GM12891 (cell line): ENCODE measurements at regions not wholly inside any gene's neighbourhood (a gene's known extent, or its start where the extent isn't known, plus 50 kb on each side); places are given as distances from the start of the nearest gene placed in this dataset.

Experiments
- DNase-seq: peaks from one replicate; pipeline ENCODE4 v3.0.0; 2011; ENCODE audit warnings: low spot score; ENCODE audit not compliant: insufficient read length
- FAIRE-seq: peaks from 2 replicates; lab custom pipeline; 2011; peaks lifted over from hg19 to GRCh38; lab: Jason Lieb, UNC
- PAX5 ChIP-seq: IDR thresholded peaks from 2 replicates; pipeline ENCODE4 v1.6.1; 2011; ENCODE audit warnings: low read length, moderate library complexity, mild to moderate bottlenecking; ENCODE audit not compliant: insufficient read depth, severe bottlenecking
- POLR2A ChIP-seq: IDR thresholded peaks from 2 replicates; pipeline ENCODE4 v1.6.1; 2011; ENCODE audit warnings: low read depth, low read length, control low read depth
- POLR2AphosphoS5 ChIP-seq: IDR thresholded peaks from 2 replicates; pipeline ENCODE4 v1.6.1; 2011; ENCODE audit warnings: low read depth, low read length, control low read depth
- POU2F2 ChIP-seq: IDR thresholded peaks from 2 replicates; pipeline ENCODE4 v1.6.1; 2011; ENCODE audit warnings: low read depth, mild to moderate bottlenecking, control low read depth, low read length, moderate library complexity
- SPI1 ChIP-seq: IDR thresholded peaks from 2 replicates; pipeline ENCODE4 v1.6.1; 2011; ENCODE audit warnings: low read depth, low read length, control low read depth
- TAF1 ChIP-seq: IDR thresholded peaks from 2 replicates; pipeline ENCODE4 v1.6.1; 2011; ENCODE audit warnings: low read depth, low read length, control low read depth

DNA sequence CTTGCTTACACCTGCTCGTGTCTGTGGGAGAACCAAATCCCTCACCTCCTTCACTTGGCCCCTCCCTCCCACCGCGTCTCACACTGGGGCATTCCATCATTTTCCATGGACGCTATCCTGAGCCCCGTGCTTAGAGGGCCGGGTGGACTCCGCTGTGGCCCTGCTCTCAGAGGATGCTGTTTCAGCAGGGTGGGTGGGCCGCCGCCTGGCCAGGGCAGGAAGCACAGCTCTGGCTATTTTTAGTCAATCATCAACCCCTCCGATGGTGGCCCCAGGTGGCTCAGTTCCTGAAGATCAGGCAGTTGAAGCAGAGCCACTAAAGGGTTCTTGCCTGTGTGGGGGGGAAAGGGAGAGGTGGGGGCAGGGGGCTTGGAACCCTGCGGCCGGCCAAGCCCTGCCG, 230.3 kb downstream of the ENGASE start:
- FAIRE-seq: no peak
- TF ChIP-seq POLR2A: no peak
- no peak for TF ChIP-seq POU2F2
- no peak for TF ChIP-seq TAF1
- TF ChIP-seq PAX5: no peak
- no peak for TF ChIP-seq POLR2AphosphoS5
- no peak for TF ChIP-seq SPI1
- no peak for DNase-seq

DNA sequence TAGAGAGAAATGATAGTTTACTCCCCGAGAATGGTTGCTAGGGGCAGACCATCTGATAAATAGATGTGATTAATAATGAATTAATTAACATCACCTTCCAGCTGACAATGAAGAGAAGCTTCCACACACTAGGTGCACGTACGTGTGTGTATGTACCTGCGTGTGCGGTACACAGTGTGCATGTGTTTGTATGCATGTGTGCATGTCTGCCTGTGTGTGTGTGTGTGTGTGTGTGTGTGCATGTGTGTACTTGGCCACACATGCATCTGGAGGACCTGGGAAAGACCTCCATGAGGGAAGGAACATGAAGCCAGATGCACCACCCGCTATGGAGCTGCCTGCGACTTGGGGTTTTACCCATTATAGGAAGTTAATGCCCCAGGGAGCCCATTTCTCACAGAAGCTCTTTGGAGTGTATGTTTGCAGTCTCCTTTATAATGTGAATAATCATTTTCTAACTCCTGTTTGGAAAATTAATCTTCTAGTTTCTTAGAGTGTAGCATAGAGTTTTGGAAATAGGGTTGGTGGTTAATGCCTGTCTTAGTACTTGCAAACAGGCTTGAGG, 229.1 kb downstream of the ENGASE start:
- DNase-seq (no peak), FAIRE-seq (peak; percentile 45)
- no peak for TF ChIP-seq SPI1
- TF ChIP-seq PAX5: no peak
- no peak for TF ChIP-seq POLR2A
- no peak for TF ChIP-seq POU2F2
- no peak for TF ChIP-seq POLR2AphosphoS5
- no peak for TF ChIP-seq TAF1

DNA sequence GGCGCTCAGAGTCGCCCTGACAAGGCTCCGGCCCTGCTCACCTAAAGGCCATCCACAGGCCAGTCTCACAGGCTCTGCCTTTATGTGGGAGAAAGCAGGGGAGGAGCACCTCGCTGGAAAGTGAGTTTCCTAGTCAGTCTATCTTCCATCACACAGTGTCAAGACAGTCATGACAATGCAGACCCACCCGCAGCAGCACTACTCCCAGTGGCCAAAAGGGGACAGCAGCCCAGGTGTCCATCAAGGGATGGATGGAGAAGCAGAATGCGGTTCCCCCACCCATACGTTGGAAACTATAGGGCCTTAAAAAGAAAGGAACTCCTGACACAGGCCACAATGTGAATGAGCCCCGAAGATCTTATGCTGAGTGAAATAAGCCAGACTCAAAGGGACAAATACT, 226.8 kb downstream of the ENGASE start:
- DNase-seq (no peak), FAIRE-seq (no peak)
- TF ChIP-seq POLR2AphosphoS5 (no peak), POLR2A (no peak), TAF1 (no peak), PAX5 (no peak), POU2F2 (no peak)

DNA sequence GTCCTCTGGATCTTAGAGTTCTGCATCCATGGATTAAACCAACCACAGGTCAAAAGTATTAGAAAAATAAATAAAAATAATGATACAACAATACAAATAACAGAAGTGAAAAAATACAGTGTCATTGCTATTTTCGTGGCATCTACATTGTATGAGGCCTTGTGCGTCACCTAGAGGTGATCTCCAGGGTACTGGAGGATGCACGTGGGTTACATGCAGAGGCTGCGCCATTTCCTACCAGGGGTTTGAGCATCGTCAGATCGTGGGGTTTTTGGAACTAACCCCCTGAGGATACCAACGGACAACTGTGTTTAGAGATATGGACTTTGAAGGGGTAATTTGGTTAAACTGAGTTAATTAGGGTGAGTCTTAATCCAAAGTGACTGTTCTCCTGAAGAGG, 224.7 kb downstream of the ENGASE start:
- DNase-seq (no peak), FAIRE-seq (no peak)
- TF ChIP-seq PAX5 (no peak), SPI1 (no peak), TAF1 (no peak), POU2F2 (no peak), POLR2AphosphoS5 (no peak), POLR2A (no peak)

DNA sequence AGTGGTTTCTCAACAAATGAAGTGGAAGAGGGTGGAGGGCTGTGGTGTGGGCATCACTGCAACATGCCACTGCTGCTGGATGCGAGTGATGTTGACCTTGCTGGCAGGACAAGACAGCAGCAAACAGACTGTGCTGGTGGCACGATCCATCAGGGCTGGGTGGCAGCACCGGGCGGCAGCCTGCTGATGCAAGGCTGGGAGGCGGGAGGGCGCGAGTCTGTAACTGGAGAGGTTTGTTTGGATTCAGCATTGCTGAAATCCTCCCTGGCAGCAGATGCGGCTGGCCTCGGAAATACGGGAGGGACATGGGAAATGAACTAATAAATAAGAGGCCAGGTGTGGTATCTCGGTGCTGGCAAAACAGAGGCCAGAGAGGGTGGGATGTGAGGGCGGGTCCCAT, 224.2 kb downstream of the ENGASE start:
- DNase-seq (no peak), FAIRE-seq (no peak)
- no peak for TF ChIP-seq POLR2A
- no peak for TF ChIP-seq PAX5
- TF ChIP-seq POU2F2: no peak
- no peak for TF ChIP-seq TAF1
- no peak for TF ChIP-seq POLR2AphosphoS5
- TF ChIP-seq SPI1: no peak

DNA sequence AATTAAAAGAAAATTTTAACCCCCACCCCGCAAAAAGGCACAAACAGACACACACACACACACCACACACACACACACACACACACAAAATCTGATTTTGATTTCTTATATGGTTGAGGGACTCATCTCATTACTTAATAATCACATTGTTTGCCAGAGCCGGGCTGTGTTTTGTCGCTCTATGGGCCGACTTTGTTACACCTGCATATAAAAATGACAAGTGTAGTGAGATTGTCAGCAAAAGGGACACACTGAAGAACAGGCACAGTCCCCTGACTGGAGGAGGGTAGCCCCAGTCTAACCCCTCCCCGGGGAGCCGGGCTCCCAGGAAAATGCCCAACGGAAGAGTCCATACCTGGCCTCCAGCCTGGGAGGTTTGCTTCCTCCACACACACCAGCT, 221.6 kb downstream of the ENGASE start:
- TF ChIP-seq SPI1 (no peak), TAF1 (no peak), PAX5 (no peak), POU2F2 (no peak), POLR2AphosphoS5 (no peak), POLR2A (no peak)
- no peak for FAIRE-seq
- no peak for DNase-seq

DNA sequence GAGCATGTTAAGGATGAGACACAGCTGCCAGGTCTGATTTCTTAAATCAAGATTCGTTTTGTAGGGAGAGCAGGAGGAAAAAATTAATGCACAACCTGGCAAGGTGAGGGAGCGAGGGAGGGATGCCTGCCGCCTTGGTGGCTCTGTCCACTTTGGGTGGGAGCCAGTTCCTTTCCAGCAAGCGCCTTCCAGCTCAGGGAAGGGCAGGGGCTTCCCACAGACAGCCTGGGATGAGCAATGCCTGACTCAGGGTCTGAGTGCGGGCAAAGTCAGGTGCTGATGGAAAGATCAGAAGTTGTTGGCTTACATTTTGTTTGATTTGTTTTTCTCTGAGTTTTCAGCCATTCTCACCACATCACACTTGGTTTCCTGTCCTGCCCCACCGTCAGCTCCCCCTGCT, 220.7 kb downstream of the ENGASE start:
- no peak for DNase-seq

DNA sequence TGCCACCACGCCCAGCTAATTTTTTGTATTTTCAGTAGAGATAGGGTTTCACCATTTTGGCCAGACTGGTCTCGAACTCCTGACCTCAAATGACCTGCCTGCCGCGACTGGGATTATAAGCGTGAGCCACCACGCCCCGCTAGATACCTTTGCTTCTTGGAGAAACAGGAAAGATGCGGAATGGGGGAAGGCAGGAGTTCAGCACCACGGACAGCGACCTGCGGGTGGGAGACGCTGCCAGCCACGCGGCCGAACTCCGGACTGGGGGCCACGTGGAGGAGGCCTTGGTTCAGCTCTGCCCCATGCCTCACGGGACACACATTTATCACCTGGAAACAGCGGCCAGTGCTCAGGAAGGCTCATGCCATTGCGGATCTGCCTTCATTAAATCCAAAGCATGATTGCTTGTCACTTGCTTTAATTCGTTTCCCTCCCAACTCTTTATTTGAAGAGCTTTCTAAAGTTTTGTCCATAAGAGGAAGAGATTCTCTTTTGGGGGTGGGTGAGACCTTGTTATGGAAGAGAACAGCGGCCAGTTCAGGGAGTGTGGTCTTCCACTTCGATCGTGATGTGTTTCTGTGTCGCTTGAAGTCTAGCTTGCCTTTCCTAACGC, 219.9 kb downstream of the ENGASE start:
- DNase-seq (no peak), FAIRE-seq (no peak)
- no peak for TF ChIP-seq TAF1
- TF ChIP-seq POU2F2: no peak
- TF ChIP-seq POLR2AphosphoS5: no peak
- no peak for TF ChIP-seq POLR2A
- TF ChIP-seq PAX5: no peak
- TF ChIP-seq SPI1: no peak

More for the DNA sequence above, 220.7 kb downstream of the ENGASE start:
- no peak for FAIRE-seq
- TF ChIP-seq POLR2A (no peak), POU2F2 (no peak), POLR2AphosphoS5 (no peak), SPI1 (no peak)

DNA sequence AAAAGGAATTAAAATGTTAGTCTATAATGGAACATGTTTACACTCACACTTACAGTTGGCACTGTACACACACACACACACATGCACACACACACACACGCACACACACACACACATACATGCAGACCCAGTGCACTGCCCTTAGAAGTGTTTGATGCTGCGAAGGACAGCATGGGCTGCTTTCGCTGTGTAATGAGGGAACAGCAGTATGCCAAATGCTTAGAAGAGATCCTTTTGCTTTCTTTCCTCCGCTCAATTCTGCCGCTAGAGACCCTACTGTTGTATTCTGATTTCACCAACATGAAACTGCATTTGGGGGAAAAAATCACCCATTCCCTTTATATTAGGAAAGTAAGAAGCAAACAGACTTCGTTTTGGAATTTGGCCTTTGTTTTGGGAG, 217.9 kb downstream of the ENGASE start:
- no peak for DNase-seq
- no peak for FAIRE-seq
- TF ChIP-seq POU2F2: no peak
- no peak for TF ChIP-seq TAF1
- TF ChIP-seq POLR2AphosphoS5: no peak
- no peak for TF ChIP-seq SPI1
- TF ChIP-seq POLR2A: no peak
- TF ChIP-seq PAX5: no peak

DNA sequence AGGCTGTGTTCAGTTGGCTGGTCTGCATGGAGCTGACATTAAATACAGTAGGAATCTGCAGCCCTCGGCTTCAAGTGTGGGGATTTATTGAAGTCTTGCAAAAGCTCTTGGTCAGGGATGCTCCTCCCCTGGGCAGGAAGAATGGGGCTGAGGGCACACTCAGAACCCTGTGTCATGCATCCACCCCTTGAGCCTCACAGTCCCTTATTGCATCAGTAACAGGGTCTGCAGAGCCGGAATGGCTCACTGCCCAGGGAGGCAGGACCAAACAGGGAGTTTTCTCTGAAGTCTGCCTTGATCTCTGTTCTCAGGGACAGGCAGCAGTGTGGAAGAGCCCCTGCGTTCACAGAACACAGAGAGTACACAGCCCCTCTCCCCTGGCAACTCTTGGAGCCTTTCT, 216.8 kb downstream of the ENGASE start:
- TF ChIP-seq POU2F2 (no peak), PAX5 (no peak), POLR2AphosphoS5 (no peak), POLR2A (no peak), SPI1 (no peak), TAF1 (no peak)
- DNase-seq (no peak), FAIRE-seq (no peak)
